Middle frontal gyrus (tissue), 1 donor: ENCODE measurements at regions not wholly inside any gene's neighbourhood (a gene's known extent, or its start where the extent isn't known, plus 50 kb on each side); places are given as distances from the start of the nearest gene placed in this dataset.
"Not testable (repeated sequence)": the region's sequence is repeated elsewhere in the genome, so short reads cannot be mapped to it uniquely, and the experiment has no call there.

Source experiments
- DNase-seq: peaks from one replicate; pipeline ENCODE4 v3.0.0-alpha.2; 2015; ENCODE audit warnings: low spot score; ENCODE audit errors: extremely low spot score

DNA sequence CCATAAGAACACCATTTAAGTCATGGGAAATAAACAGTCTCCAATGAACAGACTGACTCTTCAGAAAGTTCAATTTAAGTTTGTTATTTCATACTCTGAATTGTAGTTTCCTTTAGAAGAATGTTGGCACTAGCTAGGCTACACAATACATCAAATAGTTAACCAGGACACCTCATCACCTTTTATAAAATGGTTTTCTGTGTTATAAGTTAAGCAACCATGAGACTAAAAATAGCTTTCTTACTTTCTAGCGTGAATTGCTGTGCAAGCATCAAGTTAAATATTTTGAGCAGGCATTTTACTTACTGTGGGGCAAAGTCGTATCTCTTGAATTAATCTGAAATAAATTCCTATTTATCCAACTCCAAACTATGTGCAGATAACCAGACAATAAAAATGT, 1092.6 kb upstream of the SLC39A10 start:
- no peak for DNase-seq

GRCh38 chr2:194562329-194562728, 1094.7 kb upstream of the SLC39A10 start:
- DNase-seq, result no peak

GRCh38 chr2:194559964-194560363, 1097.1 kb upstream of the SLC39A10 start:
- no peak for DNase-seq

- no peak for DNase-seq
Measured at GRCh38 chr2:194559523-194559922, 1097.5 kb upstream of the SLC39A10 start.

DNA sequence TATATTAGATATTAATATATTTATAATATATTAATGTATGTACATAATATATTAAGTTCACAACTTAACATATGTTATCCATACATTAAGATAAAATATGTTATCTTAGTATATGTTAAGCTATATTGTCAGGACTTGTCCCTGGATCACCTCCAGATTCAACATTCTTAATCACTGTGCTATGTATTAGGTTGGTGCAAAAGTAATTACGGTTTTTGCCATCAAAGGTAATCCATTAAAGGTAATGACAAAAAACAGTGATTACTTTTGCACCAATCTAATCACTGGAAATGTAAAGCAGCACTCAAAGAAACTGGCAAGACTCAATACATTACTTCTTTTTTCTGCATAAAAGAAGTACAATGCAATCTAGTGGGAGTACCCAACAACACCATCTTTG, 1099.0 kb upstream of the SLC39A10 start:
- no peak for DNase-seq

DNA sequence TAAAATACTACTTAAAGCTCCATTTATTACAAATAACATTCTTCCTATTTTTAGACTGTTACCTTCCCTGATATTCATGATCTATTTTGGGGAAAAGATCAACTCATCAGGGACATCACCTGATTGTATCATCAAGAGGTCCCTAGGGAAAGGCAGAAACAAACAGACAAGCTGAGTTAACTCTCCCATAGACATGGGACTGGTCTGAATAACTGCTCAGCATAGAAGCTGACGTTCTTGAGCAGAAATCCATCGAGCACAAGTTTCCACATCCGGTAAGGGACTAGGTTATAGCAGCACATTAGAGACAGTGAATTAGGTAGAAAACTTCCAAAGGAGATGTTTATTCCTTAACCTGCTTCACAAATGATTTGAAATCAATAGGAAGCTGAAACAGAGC, 1100.4 kb upstream of the SLC39A10 start:
- no peak for DNase-seq

DNA sequence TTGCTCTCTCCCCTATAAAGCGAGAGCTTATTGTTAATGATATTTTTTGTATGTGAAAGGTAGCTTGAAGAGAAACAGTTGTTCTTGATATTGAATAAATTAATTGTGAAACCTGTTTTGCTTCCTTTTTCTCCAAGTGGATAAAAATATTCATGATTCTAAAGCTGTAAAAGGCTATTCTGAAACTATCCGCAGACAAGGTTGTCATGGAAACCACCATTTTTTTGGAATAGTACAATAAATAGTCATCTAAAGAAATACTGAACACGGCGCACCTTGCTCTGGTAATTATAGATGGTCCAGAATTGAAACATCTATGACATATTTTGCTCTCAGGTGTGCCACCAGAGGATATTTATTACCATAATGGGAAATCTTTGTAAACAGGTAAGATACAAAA, 1103.0 kb upstream of the SLC39A10 start:
- no peak for DNase-seq

- DNase-seq, result no peak
Measured at GRCh38 chr2:194550702-194551101, 1106.3 kb upstream of the SLC39A10 start.

DNA sequence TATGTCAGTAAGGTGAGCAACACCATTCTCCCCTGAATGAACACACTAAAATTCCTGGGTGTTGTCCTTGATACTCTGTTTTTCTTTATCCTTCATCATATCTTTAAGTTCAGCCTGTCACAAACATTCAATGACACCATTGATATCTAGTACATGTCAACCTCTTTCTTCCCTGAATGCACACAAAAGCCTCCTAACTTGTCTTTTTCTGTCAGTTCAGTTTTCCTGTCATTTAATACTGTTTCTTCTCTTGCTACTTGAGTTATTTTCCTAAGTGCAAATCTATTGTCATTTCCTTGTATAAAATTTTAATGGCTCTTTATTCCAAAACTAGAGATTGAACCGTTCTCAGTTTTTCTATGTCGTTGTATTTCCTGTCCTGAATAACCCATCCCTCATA, 1107.6 kb upstream of the SLC39A10 start:
- DNase-seq, result no peak

GRCh38 chr2:194545978-194546377, 1111.0 kb upstream of the SLC39A10 start:
- DNase-seq, result no peak

DNA sequence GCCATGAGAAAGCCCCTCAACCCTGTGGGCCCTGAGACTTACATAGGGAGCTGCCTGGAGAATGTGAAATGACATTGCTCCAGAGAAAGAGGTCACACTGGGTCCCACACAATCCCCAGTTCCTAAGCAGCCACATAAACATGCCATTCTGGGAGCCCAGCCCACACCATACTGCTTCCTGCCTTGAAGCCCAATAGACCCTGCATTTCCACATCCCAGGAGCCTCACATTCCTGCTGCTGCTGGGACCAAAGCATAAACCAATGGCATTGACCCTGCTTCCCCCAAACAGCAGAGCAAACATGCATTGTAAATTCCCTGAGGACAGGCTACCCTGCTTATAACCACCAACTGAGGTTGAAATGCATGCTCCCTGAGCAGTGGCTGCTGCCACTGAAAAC, 1117.6 kb upstream of the SLC39A10 start:
- DNase-seq, result no peak

- DNase-seq, result no peak
Measured at GRCh38 chr2:194526121-194526520, 1130.9 kb upstream of the SLC39A10 start.

DNA sequence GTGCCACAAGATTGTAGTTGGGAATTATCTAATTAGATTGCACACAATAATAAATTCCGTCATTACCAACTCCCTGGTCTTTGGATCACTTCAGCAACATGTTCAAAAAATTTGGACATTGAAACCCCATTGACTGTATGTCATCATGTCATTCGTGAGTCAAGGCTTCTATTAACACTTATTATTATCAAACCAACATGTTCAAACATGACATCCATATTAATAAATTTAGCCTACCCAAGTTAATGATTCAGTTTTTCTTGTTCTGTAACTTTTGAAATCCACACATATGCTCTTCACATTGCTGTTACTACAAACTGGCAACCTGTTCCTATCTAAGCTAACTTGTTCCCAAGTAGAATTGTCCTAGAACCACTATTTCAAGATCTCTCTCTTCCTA, 1142.7 kb upstream of the SLC39A10 start:
- no peak for DNase-seq

DNA sequence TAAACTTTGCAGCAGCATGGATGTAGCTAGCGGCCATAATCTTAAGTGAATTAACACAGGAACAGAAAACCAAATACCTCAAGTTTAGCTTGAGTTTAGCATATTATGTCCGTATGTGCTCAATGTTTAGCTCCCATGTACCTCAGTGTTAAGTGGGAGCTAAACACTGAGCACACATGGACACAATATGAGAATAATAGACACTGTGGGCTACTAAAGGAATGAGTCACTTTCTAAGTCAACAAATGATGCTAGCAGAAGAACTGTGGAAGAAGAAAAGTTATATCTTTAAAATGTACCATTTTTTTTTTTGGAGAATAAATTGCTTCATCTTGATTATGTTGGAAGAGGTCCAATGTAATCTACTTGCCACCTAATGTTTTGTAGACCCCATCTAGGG, 1146.0 kb upstream of the SLC39A10 start:
- not testable (repeated sequence) for DNase-seq

GRCh38 chr2:194504876-194505275, 1152.2 kb upstream of the SLC39A10 start:
- not testable (repeated sequence) for DNase-seq

DNA sequence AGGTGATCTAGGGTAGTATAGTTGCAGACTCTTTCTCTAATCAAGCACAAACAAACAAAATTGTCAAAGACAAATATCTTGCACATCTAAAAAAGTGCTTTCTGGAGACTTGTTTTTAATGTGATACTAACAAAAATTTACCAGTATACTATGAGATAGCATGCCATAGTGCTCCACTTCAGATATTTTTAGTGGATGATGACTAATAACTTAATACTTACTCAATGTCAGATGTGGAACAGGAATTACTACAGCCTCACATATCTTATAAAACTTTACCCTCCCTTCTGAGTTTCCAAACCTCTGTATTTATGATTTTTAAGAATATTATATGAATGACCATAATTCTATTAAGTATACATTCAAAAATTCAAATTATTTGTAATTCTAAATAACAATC, 1162.0 kb upstream of the SLC39A10 start:
- no peak for DNase-seq

- DNase-seq, result no peak
Measured at GRCh38 chr2:194494401-194494800, 1162.6 kb upstream of the SLC39A10 start.

GRCh38 chr2:194491409-194492115, 1165.5 kb upstream of the SLC39A10 start:
- no peak for DNase-seq

DNA sequence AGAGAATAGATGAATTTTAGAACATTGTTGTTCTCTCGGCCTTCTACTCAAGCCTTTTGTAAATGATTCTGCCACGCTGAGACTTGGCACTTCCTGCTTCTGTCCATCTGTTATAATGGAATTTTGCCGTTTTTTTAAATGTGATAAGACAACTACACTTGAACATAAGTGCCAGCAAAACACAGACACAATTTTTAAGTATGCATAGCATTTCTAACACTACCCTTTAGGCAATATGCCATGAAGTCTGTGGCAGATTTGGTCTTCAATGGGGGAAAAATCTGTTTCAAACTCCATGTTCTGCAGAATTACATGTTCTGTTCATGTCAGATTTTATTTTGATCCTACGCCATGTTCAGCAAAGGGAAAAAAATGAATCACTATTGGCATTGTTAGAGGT, 1170.7 kb upstream of the SLC39A10 start:
- no peak for DNase-seq

- DNase-seq, result no peak
Measured at GRCh38 chr2:194483041-194483440, 1174.0 kb upstream of the SLC39A10 start.

GRCh38 chr2:194465641-194466040, 1191.4 kb upstream of the SLC39A10 start:
- DNase-seq, result no peak

GRCh38 chr2:194464964-194465638, 1191.9 kb upstream of the SLC39A10 start:
- DNase-seq, result no peak

GRCh38 chr2:194462883-194463282, 1194.1 kb upstream of the SLC39A10 start:
- DNase-seq, result not testable (repeated sequence)
